GM18873 (cell line): ENCODE measurements at regions not wholly inside any gene's neighbourhood (a gene's known extent, or its start where the extent isn't known, plus 50 kb on each side); places are given as distances from the start of the nearest gene placed in this dataset.

Source experiments
- ATAC-seq: cut with Tn5 transposase; IDR thresholded peaks from one replicate; pipeline ENCODE4 v1.9.1; 2021; ENCODE audit warnings: mild to moderate bottlenecking, moderate library complexity, moderate number of reproducible peaks; ENCODE audit not compliant: unreplicated experiment, low FRiP score

DNA sequence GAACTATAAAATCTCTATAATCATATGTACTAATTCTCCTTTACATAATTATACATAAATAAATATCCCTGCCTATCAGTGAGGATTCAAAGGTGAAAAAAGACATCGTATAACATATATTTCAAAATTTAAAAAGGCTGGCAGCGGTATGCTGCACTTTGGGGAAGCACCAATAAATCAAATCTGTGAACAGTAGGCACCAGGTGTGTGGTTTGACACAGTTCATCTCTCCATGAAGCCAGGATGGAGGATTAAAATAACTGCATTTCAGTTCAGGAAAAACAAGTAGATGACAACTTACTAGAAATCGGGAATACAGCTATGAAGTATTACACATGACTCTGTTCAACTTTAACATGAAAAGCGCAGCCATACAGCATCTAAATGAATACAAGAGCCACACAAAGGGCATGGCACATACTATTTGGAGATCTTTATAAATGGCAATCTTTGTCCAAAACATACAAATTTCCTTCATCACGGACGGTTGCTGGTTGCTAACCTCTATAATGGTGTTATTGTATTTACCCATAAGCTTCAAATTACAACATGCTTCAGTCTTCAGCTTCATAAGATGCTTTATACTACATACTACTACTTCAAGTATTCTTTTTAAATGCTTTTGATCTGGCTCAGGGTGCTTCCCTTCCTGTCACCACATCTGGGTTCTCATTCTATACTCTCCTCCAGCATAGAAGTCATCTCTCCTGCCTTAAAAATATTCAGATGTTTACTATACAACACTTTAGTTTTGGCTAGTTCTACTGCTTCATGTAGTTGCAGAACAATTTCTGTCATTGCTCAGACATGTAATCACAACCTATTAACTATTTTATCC is 128.7 kb downstream of the KLF12 start:
- ATAC-seq: no peak

DNA sequence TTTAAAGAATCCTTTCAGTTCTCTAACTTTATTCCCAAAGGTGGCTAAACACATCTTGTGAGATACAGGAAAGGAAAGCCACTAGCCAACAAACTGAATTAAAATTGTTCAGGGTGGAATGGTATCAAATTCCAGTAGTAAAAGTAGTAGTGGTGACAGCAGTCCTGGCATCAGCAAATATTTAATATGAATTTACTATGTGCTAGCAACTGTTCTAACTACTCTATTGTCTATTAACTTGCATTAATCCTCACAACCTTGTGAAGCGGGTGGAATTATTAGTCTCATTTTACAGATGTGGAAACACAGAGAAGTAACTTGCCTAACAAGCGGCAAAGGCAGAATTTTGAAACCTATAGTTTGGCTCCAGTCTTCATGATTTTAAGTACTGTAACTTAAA is 130.1 kb downstream of the KLF12 start:
- ATAC-seq: no peak

DNA sequence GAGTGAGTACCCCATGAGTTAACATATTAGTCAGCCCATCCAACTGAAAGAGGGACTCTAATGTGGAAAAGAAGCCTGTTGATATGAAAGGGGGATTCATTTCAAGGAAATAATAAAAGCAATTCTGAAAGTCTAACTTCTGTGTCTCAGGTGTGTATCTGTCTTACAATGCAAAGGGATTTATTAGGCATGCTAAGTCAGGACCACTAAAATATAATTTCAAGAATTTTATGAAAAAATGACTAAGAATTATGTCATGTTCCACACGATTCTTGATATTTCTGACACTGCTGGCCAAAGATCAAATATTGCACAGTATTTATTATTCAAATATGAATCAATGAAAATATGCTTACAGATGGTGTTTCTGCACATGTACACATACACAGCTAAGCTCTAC is 130.8 kb downstream of the KLF12 start:
- no peak for ATAC-seq

DNA sequence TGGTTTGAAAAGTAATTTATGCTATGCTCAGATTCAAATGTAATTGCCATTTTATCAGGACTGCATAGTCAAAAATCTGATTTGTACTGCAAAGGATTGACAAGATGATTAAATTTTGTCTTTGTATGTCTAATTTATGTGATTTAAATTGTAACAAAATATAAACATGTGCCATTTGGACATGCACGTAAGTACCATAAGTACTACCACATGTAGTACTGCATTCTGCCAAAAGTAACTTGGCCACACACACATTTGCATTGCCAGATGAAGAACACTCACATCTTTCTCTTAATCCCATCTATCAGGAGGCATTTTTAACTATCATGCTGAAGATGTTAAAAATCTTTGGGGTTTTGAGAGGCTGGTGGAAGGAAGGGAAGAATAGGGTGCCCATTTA is 133.3 kb downstream of the KLF12 start:
- no peak for ATAC-seq

DNA sequence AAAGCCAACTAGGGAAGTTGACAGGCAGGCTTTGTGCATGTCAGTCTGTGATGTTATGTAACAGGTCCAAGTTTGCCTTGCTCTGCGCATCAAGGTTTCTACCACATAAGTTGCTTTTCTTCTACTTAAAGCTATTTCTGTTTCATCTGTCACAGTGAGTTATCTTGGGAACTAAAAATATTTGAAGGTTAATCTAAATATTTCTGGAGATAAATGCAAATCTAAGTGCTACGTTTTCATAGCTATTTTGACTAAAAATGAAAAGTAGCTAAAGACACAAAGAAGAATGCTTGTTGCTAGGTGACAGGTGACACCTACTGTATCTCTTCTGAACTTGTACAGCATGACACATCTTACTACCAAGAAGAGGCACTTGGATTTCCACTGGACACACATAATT is 135.6 kb downstream of the KLF12 start:
- peak; percentile 50 for ATAC-seq

DNA sequence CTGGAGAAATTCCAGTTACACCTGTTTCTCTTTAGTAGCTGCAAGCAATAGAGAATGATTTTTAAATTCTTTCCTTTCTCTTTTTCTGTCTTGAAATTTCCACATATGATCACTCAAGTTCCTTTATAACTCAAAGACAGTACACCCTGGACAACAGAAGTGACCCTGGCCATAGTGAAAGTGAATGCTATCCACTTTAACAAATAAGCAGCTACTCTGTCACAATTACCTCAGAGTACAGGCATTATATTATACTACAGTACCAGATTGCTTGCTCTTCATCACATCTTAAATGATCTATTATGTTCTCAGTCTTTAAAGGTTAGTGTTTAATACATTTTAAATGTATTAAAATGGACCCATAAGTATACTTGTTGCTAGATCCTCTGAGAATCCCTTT is 136.2 kb downstream of the KLF12 start:
- ATAC-seq: no peak

DNA sequence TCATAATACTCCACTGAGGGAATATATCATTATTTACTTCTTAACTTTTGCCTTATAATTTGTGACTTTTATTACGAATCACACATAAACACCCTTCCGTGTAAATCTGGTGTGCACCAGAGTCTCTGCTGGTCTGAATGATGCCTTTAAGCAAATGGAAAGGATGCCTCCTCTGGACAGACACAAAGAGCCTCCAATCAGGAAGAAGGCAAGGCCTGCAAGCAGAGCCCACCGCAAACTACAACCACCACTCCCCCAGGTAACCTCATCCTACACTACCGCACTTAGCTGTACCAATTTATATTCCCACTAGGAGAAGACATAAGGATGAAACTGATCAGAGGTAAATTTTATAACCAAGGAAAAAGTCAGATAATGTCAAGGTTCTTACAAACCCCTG is 137.6 kb downstream of the KLF12 start:
- no peak for ATAC-seq

DNA sequence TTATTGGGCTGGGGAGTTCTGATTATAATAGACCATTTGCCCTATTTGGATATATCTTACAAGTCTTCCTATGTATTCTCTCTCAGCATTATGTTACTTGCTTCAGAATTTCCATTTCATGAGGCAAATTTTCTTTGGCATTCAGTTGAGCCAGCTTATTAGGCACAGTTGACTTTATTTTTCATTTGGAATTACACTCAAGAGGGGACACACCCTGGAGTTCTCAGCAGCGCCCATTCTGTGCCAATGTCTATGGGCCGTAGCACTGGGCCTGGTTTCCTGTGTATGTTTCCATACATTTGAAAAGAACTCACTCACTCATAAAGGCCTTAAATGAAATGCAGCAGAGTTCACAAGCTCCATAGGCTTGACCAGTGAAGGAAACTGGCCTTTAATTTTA is 138.5 kb downstream of the KLF12 start:
- no peak for ATAC-seq

DNA sequence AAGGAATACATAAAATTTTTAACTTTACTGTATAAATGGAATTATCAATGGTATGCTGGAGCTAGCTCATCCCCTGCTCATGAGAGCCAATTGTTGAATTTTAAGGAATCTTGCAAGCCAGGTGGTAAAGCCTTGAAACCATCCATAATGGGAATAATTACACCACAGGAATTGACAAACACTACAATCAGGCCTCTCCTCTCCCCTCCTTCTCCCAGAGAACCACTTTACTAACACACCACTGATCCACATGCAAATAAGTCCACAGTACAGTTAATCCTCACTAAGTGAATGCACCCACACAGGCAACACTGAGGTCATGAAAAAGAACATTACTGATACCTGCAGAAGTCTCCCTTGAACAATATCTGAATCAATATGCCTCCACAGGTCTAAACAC is 140.5 kb downstream of the KLF12 start:
- ATAC-seq: no peak

DNA sequence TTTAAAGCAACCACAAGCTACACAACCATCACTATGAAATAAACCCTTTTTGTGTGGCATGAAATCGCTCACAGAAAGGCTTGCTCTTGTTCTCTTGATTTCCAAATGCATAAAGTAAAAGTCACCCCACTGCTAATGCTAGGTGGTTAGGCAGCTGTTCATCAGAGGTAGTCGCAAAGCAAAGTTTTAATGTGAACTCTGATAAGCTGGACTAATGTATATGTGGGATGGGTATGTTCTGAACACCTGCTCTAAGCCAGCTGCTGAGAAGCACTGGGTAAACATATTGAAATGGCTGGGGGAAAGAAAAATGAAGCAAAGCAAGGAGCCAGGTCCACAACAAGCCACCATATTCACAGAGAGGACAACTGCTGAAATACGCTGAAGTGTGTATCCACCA is 142.3 kb downstream of the KLF12 start:
- ATAC-seq: no peak

DNA sequence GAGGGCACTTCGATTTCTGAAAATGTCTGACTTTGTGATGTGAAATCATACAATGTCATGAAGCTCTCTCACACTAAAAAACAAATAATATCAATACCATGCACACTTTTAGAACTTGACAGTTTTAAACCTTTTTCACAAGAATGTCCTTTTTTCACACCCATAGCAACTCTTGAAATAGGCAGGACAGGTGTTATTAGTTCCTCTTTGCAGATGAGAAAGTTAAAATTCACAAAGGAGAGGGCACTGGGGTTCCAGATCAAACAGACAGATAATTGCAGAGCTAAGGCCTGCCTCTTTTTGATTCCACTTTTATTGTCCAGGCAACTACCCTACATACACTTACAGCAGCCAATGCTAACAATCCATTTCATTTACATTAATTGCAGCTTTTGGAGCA is 142.8 kb downstream of the KLF12 start:
- no peak for ATAC-seq

DNA sequence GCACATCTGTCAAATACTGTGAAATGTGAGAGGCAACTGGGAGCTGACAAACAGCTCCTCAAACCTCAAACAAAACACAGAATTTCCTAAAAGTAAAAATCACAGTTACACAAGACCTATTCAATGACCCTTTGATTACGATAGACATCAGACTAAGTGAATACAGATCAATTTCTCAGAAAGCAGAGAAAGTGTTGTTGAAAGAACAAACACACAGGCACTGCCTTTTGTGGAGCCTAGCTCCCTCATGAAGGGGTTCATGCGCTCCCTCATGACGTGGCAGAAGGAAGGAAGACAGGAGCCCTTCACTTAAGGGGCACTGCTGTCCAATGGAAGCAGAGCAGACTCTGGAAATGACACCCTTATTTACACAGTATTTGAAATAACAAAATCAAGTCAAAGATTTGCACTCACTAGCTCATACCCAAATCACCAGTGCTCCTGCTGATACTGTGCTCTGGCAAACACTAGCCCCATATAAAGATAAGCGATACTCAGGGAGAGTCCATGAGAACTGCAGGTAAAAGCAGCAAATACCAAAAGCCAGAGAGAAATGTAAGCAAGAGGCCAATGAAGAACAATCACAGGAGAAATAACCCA is 144.9 kb downstream of the KLF12 start:
- ATAC-seq: no peak

DNA sequence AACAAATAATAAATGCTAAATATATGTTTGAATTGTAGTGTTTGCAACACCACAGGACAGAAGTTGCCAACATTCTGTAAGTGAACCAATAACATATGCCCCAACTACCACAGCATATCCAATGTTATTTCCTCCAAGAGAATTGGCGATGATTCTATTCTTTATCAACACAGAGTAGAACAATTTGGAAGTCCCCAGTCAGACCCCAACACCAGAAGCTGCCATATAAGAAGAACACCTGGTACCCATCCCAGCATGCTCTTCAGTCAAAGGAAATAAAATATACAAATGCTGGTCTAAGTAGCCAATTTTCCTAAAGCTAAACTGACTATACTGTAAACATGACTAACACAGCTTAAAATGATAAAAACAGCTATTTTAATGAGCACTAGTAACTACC is 145.7 kb downstream of the KLF12 start:
- no peak for ATAC-seq

DNA sequence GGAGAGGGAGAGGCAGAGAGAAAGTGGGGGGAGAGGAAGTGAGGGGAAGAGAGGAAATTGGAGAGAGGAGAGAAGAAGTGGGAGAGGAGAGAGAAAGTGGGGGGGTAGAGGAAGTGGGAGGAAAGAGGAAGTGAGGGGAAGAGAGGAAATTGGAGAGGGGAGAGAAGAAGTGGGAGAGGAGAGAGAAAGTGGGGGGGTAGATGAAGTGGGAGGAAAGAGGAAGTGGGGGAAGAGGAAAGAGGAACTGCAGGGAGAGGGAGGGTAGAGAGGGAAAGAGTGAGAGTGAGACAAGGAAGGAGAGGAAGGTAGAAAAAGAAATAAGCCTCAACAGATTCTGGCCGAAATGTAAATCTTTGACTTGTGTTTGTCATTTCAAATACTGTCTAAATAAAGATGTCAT is 146.6 kb downstream of the KLF12 start:
- no peak for ATAC-seq

DNA sequence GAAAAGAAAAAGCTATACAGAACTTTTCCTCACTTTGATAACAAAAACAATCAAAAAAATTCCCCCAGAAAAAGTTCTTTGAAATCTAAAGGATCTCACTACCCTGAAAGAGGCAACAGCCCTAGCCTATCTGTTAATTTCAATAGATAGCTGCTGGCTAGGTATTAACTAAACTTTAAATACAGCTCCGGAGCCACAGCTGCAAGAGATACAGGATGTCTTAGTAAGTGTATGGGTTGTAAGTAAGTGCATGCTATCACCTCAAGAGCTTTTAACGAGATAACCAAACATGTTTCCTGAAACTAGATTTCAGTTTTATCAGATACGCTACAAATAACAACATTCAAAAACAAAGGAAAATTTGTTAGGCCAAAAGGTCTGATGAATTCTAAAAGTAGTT is 148.4 kb downstream of the KLF12 start:
- no peak for ATAC-seq

DNA sequence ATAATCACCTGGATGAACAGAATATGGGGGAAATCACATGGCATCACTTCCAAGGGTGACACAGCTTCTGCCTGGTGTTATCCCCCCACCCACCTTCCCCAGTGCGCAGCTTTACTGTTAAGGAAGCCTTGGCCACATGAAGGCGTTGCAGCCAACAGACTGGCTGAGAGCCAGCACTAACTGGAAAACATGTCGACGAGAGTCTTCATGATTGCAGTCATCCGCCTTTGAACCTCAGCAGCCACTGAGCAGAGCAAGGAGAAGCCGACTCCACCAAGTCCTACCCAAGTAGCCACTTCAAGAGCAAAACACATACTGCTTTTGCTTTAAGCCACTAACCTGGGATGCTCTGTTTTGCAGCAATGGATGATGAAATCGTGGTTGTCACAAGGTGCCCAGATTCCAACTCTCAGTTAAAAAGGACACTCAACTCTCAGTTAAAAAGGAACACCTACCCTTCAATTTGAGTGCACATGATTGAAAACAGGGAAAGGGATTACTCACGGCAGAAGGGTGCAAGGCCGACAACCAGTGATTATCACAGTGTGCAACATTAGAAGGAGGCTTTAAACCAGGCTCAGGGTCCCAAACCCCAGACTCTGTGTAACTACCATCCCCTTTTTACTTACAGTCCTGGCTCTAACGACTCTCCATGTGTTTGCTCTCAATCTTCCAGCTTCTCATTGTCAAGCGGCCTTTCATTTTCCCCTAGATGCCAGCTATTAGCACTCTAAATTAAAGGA is 149.1 kb downstream of the KLF12 start:
- no peak for ATAC-seq

DNA sequence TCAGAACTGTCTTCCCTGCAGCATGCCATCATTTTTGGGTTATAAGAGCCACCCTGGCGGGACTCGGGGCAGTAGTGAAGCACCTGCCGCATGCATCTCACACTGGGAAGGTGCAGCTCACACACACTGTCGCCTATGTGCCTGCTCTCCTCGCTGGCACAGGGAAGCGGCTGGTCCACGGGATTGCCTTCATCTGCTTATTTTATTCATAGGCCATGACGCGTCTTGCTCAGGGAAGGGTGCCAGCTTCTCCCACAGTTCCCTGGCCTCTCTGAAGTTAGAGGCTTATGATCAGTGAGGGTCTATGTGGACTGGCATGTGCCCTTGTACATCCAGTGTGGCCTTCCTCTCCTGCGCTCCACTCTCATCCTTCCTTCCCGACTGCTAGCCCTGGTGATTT is 150.0 kb downstream of the KLF12 start:
- ATAC-seq: no peak

DNA sequence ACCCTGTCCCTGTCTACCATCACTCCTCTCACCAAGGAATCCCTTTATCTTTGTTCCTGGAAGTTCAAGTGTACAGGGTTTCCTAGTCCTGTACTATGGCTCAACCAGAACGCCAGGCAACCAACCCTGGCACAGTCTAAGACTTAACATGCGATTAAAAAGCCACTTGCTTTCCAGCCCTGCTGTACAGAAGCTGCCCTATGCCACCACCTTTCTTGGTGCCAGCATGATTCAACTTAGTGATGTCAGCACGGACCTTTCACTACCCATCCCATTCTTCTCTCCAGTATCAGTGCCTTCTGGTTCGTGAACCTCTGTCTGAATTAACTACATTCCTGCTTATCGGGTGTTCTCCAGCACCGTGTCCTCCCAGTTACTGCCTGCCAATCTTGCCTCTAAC is 151.1 kb downstream of the KLF12 start:
- no peak for ATAC-seq

DNA sequence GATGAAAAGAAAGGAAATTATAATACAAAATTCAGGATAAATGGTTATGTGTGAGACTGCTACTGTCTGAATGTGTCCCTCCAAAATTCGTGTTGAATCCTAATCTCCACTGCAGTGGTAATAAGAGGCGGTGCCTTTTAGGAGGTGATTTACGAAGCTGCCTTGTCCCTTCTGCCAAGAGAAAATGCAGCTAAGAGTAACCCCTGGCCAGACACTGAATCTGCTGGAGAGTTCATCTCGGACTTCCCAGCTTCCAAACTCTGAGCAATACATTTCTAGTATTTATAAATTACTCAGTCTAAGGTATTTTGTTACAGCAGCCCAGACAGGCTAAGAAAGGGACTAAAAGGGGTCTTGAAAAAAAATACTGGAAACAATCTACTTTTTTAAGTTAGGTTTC is 152.6 kb downstream of the KLF12 start:
- no peak for ATAC-seq

DNA sequence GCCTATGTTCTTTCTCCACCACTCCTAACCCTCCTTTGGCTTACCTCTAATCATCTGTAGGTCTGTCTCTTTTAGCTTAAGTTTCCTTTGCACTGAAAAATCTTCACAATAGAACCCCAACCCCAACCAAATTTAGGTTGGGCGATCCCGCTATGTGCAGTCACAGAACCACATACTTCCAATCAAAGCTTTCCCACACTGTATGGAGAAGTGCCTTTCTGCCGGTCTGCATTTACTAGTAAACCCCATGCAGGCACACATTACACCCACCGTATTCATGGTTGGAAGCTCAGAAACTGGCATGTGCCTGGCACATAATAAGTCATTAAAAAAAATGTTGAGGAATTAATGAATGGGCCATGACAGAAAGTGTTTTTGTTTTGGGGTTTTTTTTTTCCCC is 158.4 kb downstream of the KLF12 start:
- no peak for ATAC-seq

DNA sequence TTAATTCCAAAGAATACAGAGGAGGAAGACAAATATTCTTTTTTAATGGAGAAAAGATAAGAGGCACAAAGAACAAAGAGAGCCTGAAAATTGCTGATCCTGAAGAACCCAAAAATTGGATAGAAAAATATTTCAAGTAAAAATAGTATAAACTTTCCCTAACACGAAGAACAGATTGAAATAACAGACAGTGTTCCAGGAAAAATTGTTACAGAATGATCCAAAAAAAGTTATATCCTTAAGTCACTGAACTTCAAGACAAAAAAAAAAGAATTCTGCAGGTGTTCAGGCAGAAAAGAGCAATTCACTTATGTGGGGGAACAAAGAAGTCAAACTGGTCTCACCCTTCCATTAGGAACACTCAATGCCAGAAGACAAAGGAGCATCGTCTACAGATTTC is 160.2 kb downstream of the KLF12 start:
- no peak for ATAC-seq

DNA sequence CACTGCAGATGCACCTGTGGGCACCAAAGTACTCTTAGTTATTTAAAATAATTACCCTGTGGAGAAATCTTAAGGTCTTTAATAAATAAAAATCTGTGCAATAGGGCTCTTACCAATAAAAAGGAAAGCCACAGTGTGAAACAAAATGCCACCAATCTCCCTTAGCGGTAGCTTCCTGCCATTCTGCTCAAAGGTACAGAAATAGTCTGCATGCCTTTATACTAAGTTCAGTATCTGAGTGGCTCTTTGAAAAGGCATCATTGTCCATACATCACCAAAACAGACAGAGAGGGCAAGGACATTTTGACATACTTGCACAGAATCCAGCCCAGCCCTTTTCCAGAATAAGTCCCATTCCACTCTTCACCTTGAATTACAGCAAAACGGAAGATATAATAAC is 161.0 kb downstream of the KLF12 start:
- no peak for ATAC-seq
